ENCODE measurements at regions not wholly inside any gene's neighbourhood (a gene's known extent, or its start where the extent isn't known, plus 50 kb on each side); places are given as distances from the start of the nearest gene placed in this dataset.

DNA sequence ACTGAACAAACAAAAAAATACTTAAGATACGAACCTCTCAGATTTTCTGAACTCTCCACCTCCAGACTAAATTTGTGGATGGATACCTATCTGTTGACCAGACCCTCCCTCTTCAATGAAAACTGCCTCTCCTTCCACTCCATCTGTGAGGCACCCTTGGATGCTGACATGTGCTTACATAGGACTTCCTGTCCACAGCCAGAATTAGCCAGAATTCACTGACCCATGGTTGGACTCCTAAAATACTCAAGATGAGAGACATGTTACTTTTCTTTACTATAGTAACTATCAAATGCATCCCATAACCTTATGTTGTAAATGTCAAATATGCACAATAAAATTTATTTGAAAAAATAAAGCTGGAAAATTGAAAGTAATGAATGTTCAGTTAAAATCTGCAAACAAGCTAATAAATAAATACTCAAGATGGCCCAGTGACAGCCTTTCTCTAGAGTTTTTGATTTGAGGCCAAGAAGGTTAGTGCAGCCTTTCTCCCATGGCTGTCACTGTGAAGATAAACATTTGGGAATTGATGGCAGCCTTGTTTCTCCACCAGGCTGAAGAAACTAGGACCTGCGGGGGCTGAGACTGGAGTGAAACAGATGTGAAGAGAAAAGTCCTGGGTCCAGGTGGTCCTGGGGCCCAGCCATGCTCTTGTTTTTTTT, 287.0 kb downstream of the ZEB1 start:
- Histone ChIP-seq H3K4me3 (no peak overlapping the region), H3K36me3 (no peaks in the 10 kb centered on the region), H3K9me3 (no peaks in the 10 kb centered on the region), H3K4me1 (peaks cover 22% of the 10 kb centered on the region), H3K27me3 (no peaks in the 10 kb centered on the region), H3K27ac (no peak overlapping the region)
- no peak for DNase-seq (ENCODE audit: low spot score in 2 of 2)
- no peak for TF ChIP-seq POLR2AphosphoS5 (IDR thresholded peaks at IDR 0.05)
- TF ChIP-seq POLR2A (IDR thresholded peaks at IDR 0.05), result no peak
- no peak for TF ChIP-seq EP300 (IDR thresholded peaks at IDR 0.05)
- TF ChIP-seq CTCF (IDR thresholded peaks at IDR 0.05), result no peak
- 81% methylated on average over 2 of the region's 2 CpGs for WGBS

DNA sequence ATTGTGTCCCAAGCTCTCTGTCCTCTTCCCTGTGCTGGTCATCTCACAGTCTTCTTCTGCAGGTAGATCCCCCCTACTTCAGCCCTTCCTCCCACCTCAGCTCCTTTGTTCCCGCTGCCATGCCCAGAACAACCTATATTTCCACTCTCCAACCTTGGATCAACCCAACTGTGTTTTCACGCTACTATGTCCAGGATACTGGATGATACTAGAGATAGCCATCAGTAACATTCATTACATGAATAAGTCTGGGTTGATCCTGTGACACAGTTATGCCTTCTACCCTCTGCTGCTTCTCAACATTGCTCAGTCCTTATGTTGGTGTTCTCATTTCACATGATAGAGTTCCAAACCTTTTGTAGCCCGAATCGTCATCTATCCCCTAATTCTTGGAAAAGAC, 286.4 kb downstream of the ZEB1 start:
- Histone ChIP-seq H3K4me3 (no peak overlapping the region), H3K4me1 (peaks cover 22% of the 10 kb centered on the region), H3K27me3 (no peaks in the 10 kb centered on the region), H3K9me3 (no peaks in the 10 kb centered on the region), H3K36me3 (no peaks in the 10 kb centered on the region), H3K27ac (no peak overlapping the region)
- DNase-seq (ENCODE audit: low spot score in 2 of 2), result no peak
- 88% methylated on average over 4 of the region's 4 CpGs for WGBS
- TF ChIP-seq POLR2A (IDR thresholded peaks at IDR 0.05) (no peak), CTCF (IDR thresholded peaks at IDR 0.05) (no peak), POLR2AphosphoS5 (IDR thresholded peaks at IDR 0.05) (no peak), EP300 (IDR thresholded peaks at IDR 0.05) (no peak)

GRCh38 chr10:31604646-31605170, 285.7 kb downstream of the ZEB1 start:
- DNase-seq (ENCODE audit: low spot score in 2 of 2), result no peak
- Histone ChIP-seq H3K4me1 (peaks cover 22% of the 10 kb centered on the region), H3K4me3 (no peak overlapping the region), H3K9me3 (no peaks in the 10 kb centered on the region), H3K36me3 (no peaks in the 10 kb centered on the region), H3K27me3 (no peaks in the 10 kb centered on the region), H3K27ac (no peak overlapping the region)
- WGBS, result 88% methylated on average over 4 of the region's 4 CpGs
- TF ChIP-seq EP300 (IDR thresholded peaks at IDR 0.05) (no peak), POLR2A (IDR thresholded peaks at IDR 0.05) (no peak), CTCF (IDR thresholded peaks at IDR 0.05) (no peak), POLR2AphosphoS5 (IDR thresholded peaks at IDR 0.05) (no peak)

- Histone ChIP-seq H3K9me3 (no peaks in the 10 kb centered on the region), H3K27me3 (no peaks in the 10 kb centered on the region), H3K4me3 (peak overlapping the region; percentile 64), H3K27ac (peak overlapping the region; percentile 95), H3K36me3 (no peaks in the 10 kb centered on the region), H3K4me1 (peaks cover 22% of the 10 kb centered on the region)
- no peak for DNase-seq (ENCODE audit: low spot score in 2 of 2)
- TF ChIP-seq CTCF (IDR thresholded peaks at IDR 0.05), result no peak
- no peak for TF ChIP-seq EP300 (IDR thresholded peaks at IDR 0.05)
- TF ChIP-seq POLR2AphosphoS5 (IDR thresholded peaks at IDR 0.05), result no peak
- no peak for TF ChIP-seq POLR2A (IDR thresholded peaks at IDR 0.05)
- WGBS, result 46% methylated on average over 12 of the region's 12 CpGs
Measured at GRCh38 chr10:31604096-31604495, 285.1 kb downstream of the ZEB1 start.

DNA sequence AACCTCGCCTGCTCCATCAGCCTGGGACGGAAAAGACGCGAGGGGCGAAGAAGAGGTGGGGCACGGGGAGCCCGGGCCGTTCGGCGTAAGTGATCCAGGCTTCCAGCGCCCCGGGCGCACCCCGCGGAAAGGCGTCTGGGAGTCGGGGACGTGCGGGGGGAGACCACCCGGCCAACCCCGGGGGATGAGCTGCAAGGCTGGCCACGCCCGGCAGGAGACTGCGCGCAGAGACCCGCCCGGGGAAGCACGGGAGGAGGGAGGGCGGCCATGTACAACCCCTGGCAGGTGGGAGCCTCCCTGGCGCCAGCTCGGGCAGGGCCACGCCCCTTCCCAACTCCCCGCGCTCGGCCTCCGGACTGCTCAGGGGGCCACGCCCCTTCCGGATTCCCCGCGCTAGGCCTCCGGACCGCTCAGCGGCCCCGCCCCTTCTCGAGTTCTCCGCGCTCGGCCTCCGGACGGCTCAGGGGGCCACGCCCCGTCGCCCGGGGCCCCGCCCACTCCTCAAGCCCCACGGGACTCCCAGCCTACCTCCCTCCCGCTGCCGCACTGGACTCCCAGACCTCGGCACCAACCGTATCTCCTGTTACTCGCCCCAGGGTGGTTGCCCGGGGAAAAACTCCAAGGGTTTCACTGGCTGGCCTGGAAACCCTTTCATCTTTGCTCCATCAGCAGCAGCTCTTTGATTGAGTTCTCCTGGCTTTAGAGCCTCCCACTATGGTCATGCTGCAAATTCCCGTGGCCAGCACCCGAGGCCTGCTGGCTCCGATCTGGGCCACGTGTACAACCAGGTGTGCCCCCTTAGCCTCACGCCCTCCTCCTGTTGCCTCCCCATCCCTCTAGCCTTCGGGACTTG, 284.4 kb downstream of the ZEB1 start:
- WGBS, result 3% methylated on average over 43 of the region's 68 CpGs
- TF ChIP-seq CTCF (IDR thresholded peaks at IDR 0.05) (no peak), POLR2A (IDR thresholded peaks at IDR 0.05) (peak in 1 of 2 donors; percentile 50), POLR2AphosphoS5 (IDR thresholded peaks at IDR 0.05) (peak in 2 of 3 donors; percentile 53 to 57), EP300 (IDR thresholded peaks at IDR 0.05) (no peak)

More for the DNA sequence above, 284.4 kb downstream of the ZEB1 start:
- Histone ChIP-seq H3K27me3 (no peaks in the 10 kb centered on the region), H3K4me3 (peak overlapping the region; percentile 64), H3K36me3 (no peaks in the 10 kb centered on the region), H3K4me1 (peaks cover 22% of the 10 kb centered on the region), H3K27ac (peak overlapping the region; percentile 95), H3K9me3 (no peaks in the 10 kb centered on the region)
- DNase-seq (ENCODE audit: low spot score in 2 of 2), result peak; percentile 96 to 97
